ENCODE measurements at regions not wholly inside any gene's neighbourhood (a gene's known extent, or its start where the extent isn't known, plus 50 kb on each side); places are given as distances from the start of the nearest gene placed in this dataset.

- TF ChIP-seq, protein P1, sequence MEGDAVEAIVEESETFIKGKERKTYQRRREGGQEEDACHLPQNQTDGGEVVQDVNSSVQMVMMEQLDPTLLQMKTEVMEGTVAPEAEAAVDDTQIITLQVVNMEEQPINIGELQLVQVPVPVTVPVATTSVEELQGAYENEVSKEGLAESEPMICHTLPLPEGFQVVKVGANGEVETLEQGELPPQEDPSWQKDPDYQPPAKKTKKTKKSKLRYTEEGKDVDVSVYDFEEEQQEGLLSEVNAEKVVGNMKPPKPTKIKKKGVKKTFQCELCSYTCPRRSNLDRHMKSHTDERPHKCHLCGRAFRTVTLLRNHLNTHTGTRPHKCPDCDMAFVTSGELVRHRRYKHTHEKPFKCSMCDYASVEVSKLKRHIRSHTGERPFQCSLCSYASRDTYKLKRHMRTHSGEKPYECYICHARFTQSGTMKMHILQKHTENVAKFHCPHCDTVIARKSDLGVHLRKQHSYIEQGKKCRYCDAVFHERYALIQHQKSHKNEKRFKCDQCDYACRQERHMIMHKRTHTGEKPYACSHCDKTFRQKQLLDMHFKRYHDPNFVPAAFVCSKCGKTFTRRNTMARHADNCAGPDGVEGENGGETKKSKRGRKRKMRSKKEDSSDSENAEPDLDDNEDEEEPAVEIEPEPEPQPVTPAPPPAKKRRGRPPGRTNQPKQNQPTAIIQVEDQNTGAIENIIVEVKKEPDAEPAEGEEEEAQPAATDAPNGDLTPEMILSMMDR (IDR thresholded peaks at IDR 0.05; ENCODE audit: insufficient read depth, low read length, missing control alignments), result no peak
- POLR2A ChIA-PET, result no interaction called here
- CTCF ChIA-PET, result interaction anchor here (1.0 kb wide), 2 partner anchors 14 to 17 kb away, joined by 3 read pairs; no protein-coding TSS in a partner anchor
- DNase-seq (ENCODE audit: low read depth, low spot score), result no peak
- H3K4me3 ChIP-seq (ENCODE audit: low read depth, low read length), result no peak overlapping the region
Measured at GRCh38 chr12:127621366-127621765, 645.6 kb upstream of the TMEM132C start.

- DNase-seq (ENCODE audit: low read depth, low spot score), result no peak
- H3K4me3 ChIP-seq (ENCODE audit: low read depth, low read length), result no peak overlapping the region
- TF ChIP-seq, protein P1 (IDR thresholded peaks at IDR 0.05; ENCODE audit: insufficient read depth, low read length, missing control alignments), result no peak
- CTCF ChIA-PET, result no interaction called here
- POLR2A ChIA-PET, result no interaction called here
Measured at GRCh38 chr12:127623362-127623761, 643.6 kb upstream of the TMEM132C start.

GRCh38 chr12:127625176-127625771 is 641.7 kb upstream of the TMEM132C start:
- ChIA-PET POLR2A (no interaction called here), CTCF (no interaction called here)
- TF ChIP-seq, protein P1 (IDR thresholded peaks at IDR 0.05; ENCODE audit: insufficient read depth, low read length, missing control alignments), result no peak
- DNase-seq (ENCODE audit: low read depth, low spot score), result no peak
- H3K4me3 ChIP-seq (ENCODE audit: low read depth, low read length), result no peak overlapping the region

GRCh38 chr12:127628645-127629044 is 638.3 kb upstream of the TMEM132C start:
- TF ChIP-seq, protein P1 (IDR thresholded peaks at IDR 0.05; ENCODE audit: insufficient read depth, low read length, missing control alignments), result no peak
- CTCF ChIA-PET, result interaction anchor here (1.4 to 2.1 kb wide), 2 partner anchors 8 to 49 kb away, joined by 6 read pairs; no protein-coding TSS in a partner anchor
- no peak overlapping the region for H3K4me3 ChIP-seq (ENCODE audit: low read depth, low read length)
- POLR2A ChIA-PET, result no interaction called here
- peak; percentile 82 for DNase-seq (ENCODE audit: low read depth, low spot score)

- no peak overlapping the region for H3K4me3 ChIP-seq (ENCODE audit: low read depth, low read length)
- TF ChIP-seq, protein P1 (IDR thresholded peaks at IDR 0.05; ENCODE audit: insufficient read depth, low read length, missing control alignments), result no peak
- POLR2A ChIA-PET, result no interaction called here
Measured at GRCh38 chr12:127629066-127629820, 637.7 kb upstream of the TMEM132C start.

DNA sequence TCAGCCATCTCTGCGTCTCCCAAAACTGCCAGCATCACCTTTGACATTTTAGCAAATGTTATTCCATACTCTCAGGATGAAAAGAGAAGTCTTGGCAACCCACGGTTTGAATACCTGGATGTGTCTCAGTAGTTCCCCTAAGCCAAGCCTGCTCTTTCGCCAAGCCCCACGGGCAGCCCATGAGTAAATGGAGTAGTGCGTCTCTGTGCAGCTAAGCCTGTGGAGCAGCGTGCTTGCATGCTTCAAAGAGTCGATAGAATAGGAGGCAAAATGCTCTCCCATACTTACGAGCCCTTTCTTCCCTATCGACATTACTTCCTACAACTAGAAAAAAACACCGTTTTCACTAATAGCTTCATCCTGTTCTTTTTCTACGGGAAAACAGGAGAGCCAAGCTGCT is 634.5 kb upstream of the TMEM132C start:
- no peak for DNase-seq (ENCODE audit: low read depth, low spot score)
- TF ChIP-seq, protein P1 (IDR thresholded peaks at IDR 0.05; ENCODE audit: insufficient read depth, low read length, missing control alignments), result no peak
- ChIA-PET CTCF (no interaction called here), POLR2A (no interaction called here)
- no peak overlapping the region for H3K4me3 ChIP-seq (ENCODE audit: low read depth, low read length)

More at GRCh38 chr12:127629066-127629820, 637.7 kb upstream of the TMEM132C start:
- CTCF ChIA-PET, result interaction anchor here (2.1 kb wide), 1 partner anchor 48 kb away, joined by 6 read pairs; no protein-coding TSS in a partner anchor
- no peak for DNase-seq (ENCODE audit: low read depth, low spot score)
